ENCODE measurements at regions not wholly inside any gene's neighbourhood (a gene's known extent, or its start where the extent isn't known, plus 50 kb on each side); places are given as distances from the start of the nearest gene placed in this dataset.

- DNase-seq (ENCODE audit: low read depth, low spot score): no peak
- TF ChIP-seq CTCF (IDR thresholded peaks at IDR 0.05; ENCODE audit: insufficient read depth, low read length, missing control alignments): no peak
- POLR2A ChIA-PET: no interaction called here
- no peak overlapping the region for H3K4me3 ChIP-seq (ENCODE audit: low read depth, low read length)
- CTCF ChIA-PET: interaction anchor here (1.4 kb wide), 1 partner anchor 9 kb away, joined by 6 read pairs; no protein-coding TSS in a partner anchor
Observed at GRCh38 chr6:2440516-2440915, 195.1 kb upstream of the GMDS start.

DNA sequence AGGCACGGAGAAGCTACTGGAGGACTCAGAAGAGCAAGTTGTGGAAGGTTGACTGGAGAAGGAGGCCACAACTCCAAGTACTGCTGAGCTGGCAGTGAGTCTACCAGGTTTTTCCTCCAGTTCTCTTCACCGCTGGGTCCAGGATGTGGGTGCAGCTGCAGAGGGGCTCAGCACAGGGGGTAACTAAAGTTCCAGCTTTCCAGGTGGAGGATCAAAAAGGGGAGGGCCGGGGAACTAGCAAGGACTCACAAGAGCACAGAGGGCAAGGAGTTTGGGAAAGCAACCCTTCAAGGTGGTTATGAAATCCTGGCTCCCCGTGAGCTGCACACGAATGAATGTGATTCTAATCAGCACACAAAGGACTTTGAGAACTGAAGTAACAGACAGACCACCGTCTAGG is 194.2 kb upstream of the GMDS start:
- H3K4me3 ChIP-seq (ENCODE audit: low read depth, low read length): no peak overlapping the region
- no peak for TF ChIP-seq CTCF (IDR thresholded peaks at IDR 0.05; ENCODE audit: insufficient read depth, low read length, missing control alignments)
- CTCF ChIA-PET: interaction anchor here (1.4 to 5.9 kb wide), 2 partner anchors 9 kb away, joined by 6 to 46 read pairs; no protein-coding TSS in a partner anchor
- DNase-seq (ENCODE audit: low read depth, low spot score): no peak
- POLR2A ChIA-PET: no interaction called here

DNA sequence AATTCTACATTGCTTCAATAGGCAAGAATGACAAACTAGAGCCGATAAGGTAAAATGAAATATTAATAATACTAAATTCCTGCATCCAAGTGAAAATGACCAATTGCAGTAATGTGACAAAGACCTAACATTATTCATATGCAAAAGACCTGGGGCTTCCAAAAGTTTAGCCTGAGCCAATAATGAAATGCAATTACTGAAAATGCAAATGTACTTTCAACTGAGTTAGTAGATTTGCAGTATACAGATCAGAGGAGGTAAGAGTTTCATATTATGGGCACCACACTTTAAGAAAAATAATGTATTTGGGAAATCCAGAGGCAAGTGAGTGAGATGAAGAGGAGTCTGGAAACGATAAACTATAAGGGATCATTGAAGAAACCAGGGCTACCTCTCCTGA is 193.7 kb upstream of the GMDS start:
- TF ChIP-seq CTCF (IDR thresholded peaks at IDR 0.05; ENCODE audit: insufficient read depth, low read length, missing control alignments): no peak
- H3K4me3 ChIP-seq (ENCODE audit: low read depth, low read length): no peak overlapping the region
- ChIA-PET CTCF (interaction anchor here (5.9 kb wide), 1 partner anchor 9 kb away, joined by 46 read pairs; no protein-coding TSS in a partner anchor), POLR2A (no interaction called here)
- no peak for DNase-seq (ENCODE audit: low read depth, low spot score)

GRCh38 chr6:2436410-2437154 is 191.2 kb upstream of the GMDS start:
- CTCF ChIA-PET: interaction anchor here (1.4 to 5.9 kb wide), 3 partner anchors 9 to 82 kb away, joined by 3 to 46 read pairs (median 8); no protein-coding TSS in a partner anchor
- no peak for DNase-seq (ENCODE audit: low read depth, low spot score)
- POLR2A ChIA-PET: interaction anchor here (0.5 to 1.4 kb wide), 2 partner anchors 18 to 825 kb away, joined by 3 read pairs; no protein-coding TSS in a partner anchor
- TF ChIP-seq CTCF (IDR thresholded peaks at IDR 0.05; ENCODE audit: insufficient read depth, low read length, missing control alignments): no peak
- no peak overlapping the region for H3K4me3 ChIP-seq (ENCODE audit: low read depth, low read length)

DNA sequence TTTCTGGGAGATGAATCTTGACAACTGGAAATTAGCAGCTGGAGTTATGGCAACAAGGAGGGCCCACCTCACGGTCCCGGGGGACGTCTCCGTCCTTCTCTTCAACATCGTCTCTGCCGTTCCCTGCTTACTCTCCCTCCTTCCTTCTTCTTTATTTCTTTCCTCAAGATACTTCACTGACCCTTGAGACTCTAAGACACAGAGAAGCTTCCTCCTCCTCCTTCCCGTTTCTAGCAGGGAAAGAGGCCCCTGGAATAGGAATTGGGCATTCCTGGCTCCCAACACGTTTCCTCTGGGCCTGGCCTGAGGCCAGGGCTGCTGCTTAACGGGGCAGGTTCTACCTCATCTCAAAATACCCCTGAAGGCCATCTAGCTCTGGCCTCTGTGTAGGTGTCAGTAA is 189.9 kb upstream of the GMDS start:
- no peak overlapping the region for H3K4me3 ChIP-seq (ENCODE audit: low read depth, low read length)
- TF ChIP-seq CTCF (IDR thresholded peaks at IDR 0.05; ENCODE audit: insufficient read depth, low read length, missing control alignments): no peak
- DNase-seq (ENCODE audit: low read depth, low spot score): no peak
- CTCF ChIA-PET: interaction anchor here (0.9 to 5.9 kb wide), 4 partner anchors 10 to 839 kb away, joined by 3 to 46 read pairs (median 10); no protein-coding TSS in a partner anchor
- POLR2A ChIA-PET: interaction anchor here (1.4 kb wide), 1 partner anchor 19 kb away, joined by 3 read pairs; no protein-coding TSS in a partner anchor

DNA sequence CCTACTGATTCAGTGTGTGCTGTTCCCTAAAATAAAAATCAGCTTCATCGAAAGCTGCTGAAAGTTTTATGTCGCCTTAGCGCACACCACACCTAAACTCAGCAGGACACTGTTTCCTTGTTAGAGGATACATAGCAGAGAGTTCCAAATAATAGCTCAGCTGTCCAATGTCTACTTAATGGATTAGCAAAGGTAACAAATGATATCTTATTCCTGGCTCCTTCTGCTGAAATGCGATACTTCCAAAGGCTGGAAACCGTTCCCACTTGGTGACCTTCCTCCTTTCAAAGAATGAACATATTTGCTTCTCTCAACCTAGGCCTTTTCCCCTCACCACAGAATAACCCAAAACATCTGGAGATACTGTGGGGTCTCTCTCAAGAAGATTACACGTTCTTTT is 189.5 kb upstream of the GMDS start:
- H3K4me3 ChIP-seq (ENCODE audit: low read depth, low read length): no peak overlapping the region
- CTCF ChIA-PET: interaction anchor here (0.9 to 5.9 kb wide), 4 partner anchors 11 to 838 kb away, joined by 3 to 46 read pairs (median 10); no protein-coding TSS in a partner anchor
- POLR2A ChIA-PET: no interaction called here
- DNase-seq (ENCODE audit: low read depth, low spot score): no peak
- TF ChIP-seq CTCF (IDR thresholded peaks at IDR 0.05; ENCODE audit: insufficient read depth, low read length, missing control alignments): no peak

All from AG04449 (cell line).